Heart right ventricle (tissue), 16 donors: ENCODE measurements at regions not wholly inside any gene's neighbourhood (a gene's known extent, or its start where the extent isn't known, plus 50 kb on each side); places are given as distances from the start of the nearest gene placed in this dataset.

Experiments used
- ATAC-seq, 8 donors: fragments of 200-7000 bp; cut with Tn5 transposase; one replicate each; pipeline ENCODE4 v1.9.1; 2020; ENCODE audit warnings: mild to moderate bottlenecking in 8 of 8, moderate library complexity in 8 of 8, moderate number of reproducible peaks in 1 of 8
- DNase-seq, 2 donors: peaks; one replicate each; pipeline ENCODE4 v3.0.0-alpha.2; 2020
- H3K27ac ChIP-seq, 10 donors: fragments of 200-600 bp; sonication (generic) in 2 of 10; one replicate each; pipeline versions ENCODE4 v1.5.0 to v1.8.0; 2020 to 2022; ENCODE audit warnings: mild to moderate bottlenecking in 3 of 10
- H3K27me3 ChIP-seq, 7 donors: fragments of 200-600 bp; one replicate each; pipeline ENCODE4 v1.8.0; 2021 to 2022; ENCODE audit warnings: mild to moderate bottlenecking in 2 of 7
- H3K36me3 ChIP-seq, 9 donors: fragments of 200-600 bp; sonication (generic) in 1 of 9; one replicate each; pipeline versions ENCODE4 v1.5.0 to v1.8.0; 2020 to 2022; ENCODE audit warnings: mild to moderate bottlenecking in 2 of 9
- H3K4me1 ChIP-seq, 9 donors: fragments of 200-600 bp; sonication (generic) in 1 of 9; one replicate each; pipeline versions ENCODE4 v1.5.0 to v1.8.0; 2020 to 2022; ENCODE audit warnings: mild to moderate bottlenecking in 4 of 9
- H3K4me3 ChIP-seq, 10 donors: fragments of 200-600 bp; sonication (generic) in 2 of 10; one replicate each; pipeline versions ENCODE4 v1.5.0 to v1.8.0; 2020 to 2022; ENCODE audit warnings: mild to moderate bottlenecking in 7 of 10, moderate library complexity in 2 of 10
- H3K9me3 ChIP-seq, 11 donors: fragments of 200-600 bp in 10 of 11; sonication (generic) in 2 of 11; one replicate each; pipeline versions ENCODE4 v1.5.0 to v1.8.0; 2013 to 2022; ENCODE audit warnings: mild to moderate bottlenecking in 2 of 11, control low read depth in 1 of 11, moderate library complexity in 1 of 11
- WGBS, 2 donors: extraction: QIAGEN DNeasy Blood & Tissue Kit; methylation state at CpG; one replicate each; pipeline ENCODE4 v1.1.7; 2013; ENCODE audit warnings: inconsistent platforms in 1 of 2; 5-methylcytosine and 5-hydroxymethylcytosine counted together
- intact Hi-C, 10 donors: fragments of 100-400 bp; cut with DNase I; formaldehyde crosslinking; loops; one replicate each; pipeline versions ENCODE4 v1.11.1 to v1.14.2; 2022
- TF ChIP-seq, protein P1 (sequence below), 9 donors: fragments of 200-600 bp; sonication (generic) in 2 of 9; IDR thresholded peaks; one replicate each; pipeline versions ENCODE4 v1.5.0 to v1.8.0; 2021 to 2022; ENCODE audit warnings: antibody characterized with exemption in 9 of 9, mild to moderate bottlenecking in 5 of 9, moderate library complexity in 1 of 9
- donor health status: Arrhythmogenic right ventricular cardiomyopathy.
- donor health status: ischemic (EF 13 %, LVEDD 7.1; RV severe dilation, severe dysfunction).
- donor health status: healthy with polysubstance abuse.
- donor health status: DM: no; HTN: yes; CAD: no.
- donor health status: DM: no; HTN: no; CAD: no.
- donor health status: ischemic (EF 25% LVEDD 6.9; RV normal size, moderate dysfunction).
- donor health status: ischemic (EF 25% LVEDD 5.7; RV mildly dilated, moderate dysfunction).
- donor health status: healthy.
- donor health status: DM: yes; HTN: yes; CAD: no.
- donor health status: Ischemic cardiomyopathy.
- donor health status: ischemic (EF 35%, LVEDD 5.7; RV mildly dilated, moderate dysfunction).
- donor health status: nonischemic (EF 11% LVEDD 7.7; RV severe dilation, severe dysfunction).
- donor health status: DM: yes; HTN: yes; CAD: no.
- donor health status: PGD.
- donor health status: ischemic (EF 29% LVEDD 5.4; RV normal size, mild dysfunction).
- donor health status: nonischemic (EF 23%, LVEDD 6.1; RV moderate dilation, normal function).

GRCh38 chr5:82390088-82390487, 111.9 kb upstream of the RPS23 start:
- no peak overlapping the region for H3K4me3 ChIP-seq
- intact Hi-C loops, result no loop called here
- H3K9me3 ChIP-seq, result no peaks in the 10 kb centered on the region
- DNase-seq (no peak), ATAC-seq (no peak)
- H3K27ac ChIP-seq, result peak overlapping the region in 1 of 10 donors; percentile 65
- 76 to 87% methylated on average over 3 of the region's 3 CpGs for WGBS, 2 donors
- TF ChIP-seq, protein P1, sequence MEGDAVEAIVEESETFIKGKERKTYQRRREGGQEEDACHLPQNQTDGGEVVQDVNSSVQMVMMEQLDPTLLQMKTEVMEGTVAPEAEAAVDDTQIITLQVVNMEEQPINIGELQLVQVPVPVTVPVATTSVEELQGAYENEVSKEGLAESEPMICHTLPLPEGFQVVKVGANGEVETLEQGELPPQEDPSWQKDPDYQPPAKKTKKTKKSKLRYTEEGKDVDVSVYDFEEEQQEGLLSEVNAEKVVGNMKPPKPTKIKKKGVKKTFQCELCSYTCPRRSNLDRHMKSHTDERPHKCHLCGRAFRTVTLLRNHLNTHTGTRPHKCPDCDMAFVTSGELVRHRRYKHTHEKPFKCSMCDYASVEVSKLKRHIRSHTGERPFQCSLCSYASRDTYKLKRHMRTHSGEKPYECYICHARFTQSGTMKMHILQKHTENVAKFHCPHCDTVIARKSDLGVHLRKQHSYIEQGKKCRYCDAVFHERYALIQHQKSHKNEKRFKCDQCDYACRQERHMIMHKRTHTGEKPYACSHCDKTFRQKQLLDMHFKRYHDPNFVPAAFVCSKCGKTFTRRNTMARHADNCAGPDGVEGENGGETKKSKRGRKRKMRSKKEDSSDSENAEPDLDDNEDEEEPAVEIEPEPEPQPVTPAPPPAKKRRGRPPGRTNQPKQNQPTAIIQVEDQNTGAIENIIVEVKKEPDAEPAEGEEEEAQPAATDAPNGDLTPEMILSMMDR (IDR thresholded peaks at IDR 0.05), result no peak
- H3K36me3 ChIP-seq, result no peaks in the 10 kb centered on the region
- peaks cover 0 to 8% (median 0%) of the 10 kb centered on the region in 9 donors for H3K4me1 ChIP-seq
- no peaks in the 10 kb centered on the region for H3K27me3 ChIP-seq

GRCh38 chr5:82389347-82389746, 111.2 kb upstream of the RPS23 start:
- Histone ChIP-seq H3K27ac (peak overlapping the region in 3 of 10 donors; percentile 7 to 65 (median 41)), H3K4me1 (peaks cover 0 to 8% (median 0%) of the 10 kb centered on the region in 9 donors), H3K36me3 (no peaks in the 10 kb centered on the region), H3K27me3 (no peaks in the 10 kb centered on the region), H3K4me3 (no peak overlapping the region), H3K9me3 (no peaks in the 10 kb centered on the region)
- intact Hi-C loops, result no loop called here
- TF ChIP-seq, protein P1 (IDR thresholded peaks at IDR 0.05), result no peak
- DNase-seq (no peak), ATAC-seq (no peak)
- 91 to 97% methylated on average over 2 of the region's 2 CpGs for WGBS, 2 donors

DNA sequence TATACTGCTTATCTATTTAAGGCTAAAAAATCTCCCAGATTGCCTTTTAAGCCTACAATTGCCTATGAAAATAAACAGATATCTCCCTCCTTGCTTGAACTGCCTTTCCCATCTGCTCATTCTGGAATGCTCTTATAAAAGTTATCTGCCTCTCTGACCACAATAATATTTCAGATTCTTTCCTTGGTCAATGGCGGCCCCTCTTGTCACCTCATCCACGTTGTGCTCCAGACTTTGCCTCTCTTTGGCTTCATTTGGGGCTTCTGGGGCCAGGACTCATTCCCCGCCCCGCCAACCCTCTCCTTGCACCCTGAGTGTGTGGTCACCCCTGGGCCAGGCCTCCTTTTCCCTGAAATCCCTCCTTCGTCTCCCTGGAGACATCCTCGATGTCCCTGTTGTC, 110.0 kb upstream of the RPS23 start:
- intact Hi-C loops, result no loop called here
- no peak overlapping the region for H3K4me3 ChIP-seq
- H3K27ac ChIP-seq, result peak overlapping the region in 4 of 10 donors; percentile 8 to 39 (median 31)
- no peaks in the 10 kb centered on the region for H3K27me3 ChIP-seq
- H3K4me1 ChIP-seq, result peaks cover 0 to 8% (median 0%) of the 10 kb centered on the region in 9 donors
- TF ChIP-seq, protein P1 (IDR thresholded peaks at IDR 0.05), result no peak
- H3K9me3 ChIP-seq, result no peaks in the 10 kb centered on the region
- DNase-seq (no peak), ATAC-seq (peak in 2 of 8 donors; percentile 39 to 62)
- 81 to 83% methylated on average over 6 of the region's 6 CpGs for WGBS, 2 donors
- H3K36me3 ChIP-seq, result no peaks in the 10 kb centered on the region

GRCh38 chr5:82387819-82388166, 109.6 kb upstream of the RPS23 start:
- DNase-seq (no peak), ATAC-seq (no peak)
- intact Hi-C loops, result no loop called here
- H3K9me3 ChIP-seq, result no peaks in the 10 kb centered on the region
- TF ChIP-seq, protein P1 (IDR thresholded peaks at IDR 0.05), result no peak
- H3K27me3 ChIP-seq, result no peaks in the 10 kb centered on the region
- peaks cover 0 to 8% (median 0%) of the 10 kb centered on the region in 9 donors for H3K4me1 ChIP-seq
- H3K27ac ChIP-seq, result peak overlapping the region in 2 of 10 donors; percentile 8 to 32
- H3K4me3 ChIP-seq, result no peak overlapping the region
- no peaks in the 10 kb centered on the region for H3K36me3 ChIP-seq
- WGBS, 2 donors, result 58 to 60% methylated on average over 5 of the region's 5 CpGs
